Activated naive CD8-positive, alpha-beta T cell treated with anti-CD3 and anti-CD28 coated beads, Interleukin-2, amount 50 U/mL, for 16 hours (primary cell): ENCODE measurements at regions not wholly inside any gene's neighbourhood (a gene's known extent, or its start where the extent isn't known, plus 50 kb on each side); places are given as distances from the start of the nearest gene placed in this dataset.

Experiments used
- DNase-seq: peaks from one replicate; pipeline ENCODE4 v3.0.0-alpha.2; 2020; ENCODE audit warnings: low read depth, low spot score

GRCh38 chr10:117425974-117426566 lies 50.8 kb upstream of the PDZD8 start:
- no peak for DNase-seq

GRCh38 chr10:117424883-117425649 lies 49.8 kb upstream of the PDZD8 start:
- DNase-seq: no peak
